Femur (tissue), 1 donor: ENCODE measurements at regions not wholly inside any gene's neighbourhood (a gene's known extent, or its start where the extent isn't known, plus 50 kb on each side); places are given as distances from the start of the nearest gene placed in this dataset.

Source experiments
- DNase-seq: peaks from one replicate; pipeline ENCODE4 v3.0.0-alpha.2; 2017

DNA sequence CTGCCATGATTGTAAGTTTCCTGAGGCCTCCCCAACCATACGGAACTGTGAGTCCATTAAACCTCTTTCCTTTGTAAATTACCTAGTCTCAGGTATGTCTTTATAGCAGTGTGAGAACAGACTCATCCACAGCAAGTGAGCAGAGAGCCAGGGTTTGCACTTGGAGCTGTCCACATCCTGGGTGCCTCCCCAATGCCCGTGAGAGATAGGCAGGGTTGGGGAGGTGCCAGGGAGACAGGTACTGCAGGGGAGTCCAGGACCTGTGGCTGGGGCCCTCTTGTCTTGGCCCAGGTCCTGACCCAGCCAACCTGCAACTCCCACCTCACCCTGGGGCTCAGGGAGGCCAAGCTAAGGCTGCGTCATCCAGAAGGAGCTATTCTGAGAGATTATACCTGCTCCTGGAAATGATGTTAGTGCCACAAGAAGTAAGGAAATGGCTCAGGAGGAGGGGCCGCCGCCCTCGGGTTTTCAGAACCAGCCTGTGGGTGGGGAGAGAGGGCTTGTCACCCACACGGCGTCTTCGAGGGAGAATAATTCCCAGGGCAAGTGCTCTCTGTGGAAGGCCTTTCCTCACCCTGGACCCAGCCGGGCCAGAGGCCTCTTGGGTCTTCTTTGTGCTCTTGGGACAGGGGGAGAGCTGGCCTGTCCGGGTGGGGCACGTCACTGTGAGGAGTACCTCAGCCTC lies 66.5 kb downstream of the ADRA2C start:
- no peak for DNase-seq

DNA sequence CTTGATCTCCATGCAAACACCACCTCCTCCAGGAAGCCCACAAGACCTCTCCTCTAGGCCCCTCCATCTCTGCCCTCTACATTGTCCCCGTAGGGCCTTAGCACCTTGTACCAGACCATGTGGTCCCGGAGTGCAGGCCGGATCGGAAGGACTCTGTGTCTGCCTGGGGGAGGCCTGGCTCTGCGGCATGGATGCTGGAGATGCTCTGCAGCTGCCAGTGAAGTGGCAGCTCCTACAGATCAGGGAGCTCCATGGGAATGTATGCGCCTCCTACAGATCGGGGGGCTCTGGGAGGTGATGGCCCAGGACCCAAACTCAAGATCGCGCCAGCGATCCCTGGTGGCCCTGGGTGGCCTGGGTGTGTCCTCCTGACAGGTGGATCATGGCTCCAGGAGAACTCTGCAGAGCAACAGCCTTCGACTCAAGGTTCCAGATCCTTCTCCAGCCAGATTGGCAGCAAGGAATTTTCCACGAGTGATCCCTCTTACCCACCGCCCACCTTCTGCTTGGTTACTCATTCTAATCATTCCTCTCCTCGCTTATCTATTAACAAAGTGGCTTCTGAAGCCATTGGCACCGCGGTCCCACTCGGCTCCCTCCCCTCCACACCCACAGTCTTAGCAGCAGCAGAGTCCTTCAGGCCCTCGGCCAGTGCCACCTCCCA lies 67.3 kb downstream of the ADRA2C start:
- DNase-seq, result no peak

DNA sequence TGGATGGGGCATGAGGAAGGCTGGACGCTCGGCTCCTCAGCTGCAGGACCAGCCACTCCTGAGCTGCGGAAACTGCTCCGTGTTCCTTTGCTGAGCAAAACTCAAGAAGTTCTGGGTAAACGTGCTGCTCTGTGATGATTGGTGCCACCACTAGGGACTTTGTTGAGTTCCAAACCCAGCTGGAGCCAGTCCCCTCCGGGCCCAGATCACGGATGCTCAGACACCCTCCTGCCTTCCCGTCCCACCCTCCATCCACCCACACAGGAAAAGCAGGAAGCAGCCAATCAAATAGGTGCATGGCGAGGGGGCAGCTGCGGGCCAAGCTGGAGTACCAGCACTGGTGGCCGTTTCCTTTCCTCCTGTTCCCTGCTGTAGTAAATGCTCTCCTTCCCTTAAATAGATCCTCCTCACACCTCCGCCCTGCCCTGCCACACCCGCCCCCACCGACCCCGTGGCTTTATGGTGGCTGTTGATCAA lies 68.0 kb downstream of the ADRA2C start:
- no peak for DNase-seq

DNA sequence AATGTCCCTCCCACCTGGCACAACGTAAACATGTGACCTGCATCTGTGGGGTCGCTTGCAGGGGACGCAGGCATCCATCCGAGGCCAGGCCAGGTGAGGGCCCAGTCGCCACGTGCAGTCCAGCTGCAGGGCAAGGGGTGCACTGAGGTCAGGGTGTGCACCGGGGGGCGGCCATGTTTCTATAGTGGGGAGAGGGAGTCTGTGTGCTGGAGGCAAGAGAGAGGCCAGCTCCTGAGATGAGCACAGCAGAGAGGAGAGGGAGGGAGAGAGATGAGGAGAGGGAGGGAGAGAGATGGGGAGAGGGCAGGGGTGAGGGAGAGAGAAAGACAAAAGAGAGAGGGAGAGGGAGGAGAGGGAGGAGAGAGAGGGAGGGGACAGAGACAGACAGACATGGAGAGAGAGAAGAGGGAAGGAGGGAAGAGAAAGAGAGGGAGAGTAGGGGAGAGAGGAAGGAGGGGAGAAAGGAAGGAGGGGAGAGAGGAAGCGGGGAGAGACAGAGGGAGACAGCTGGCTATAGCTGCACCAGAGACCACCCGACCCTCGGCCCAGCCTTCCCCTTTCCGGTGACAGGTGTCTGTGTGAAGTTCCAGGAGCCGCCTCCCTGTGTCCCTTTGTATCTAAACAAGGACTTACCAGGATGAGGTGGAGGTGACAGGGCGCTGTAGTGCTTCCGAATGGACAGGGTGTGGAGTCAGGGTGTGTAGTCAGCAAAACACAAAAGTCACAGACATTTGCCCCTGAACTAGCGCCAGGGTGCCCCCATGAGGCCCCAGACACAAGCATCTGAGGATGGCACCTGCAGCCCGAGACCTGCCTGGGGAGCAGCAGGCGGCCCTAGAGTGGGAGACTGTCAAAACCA lies 68.7 kb downstream of the ADRA2C start:
- no peak for DNase-seq

DNA sequence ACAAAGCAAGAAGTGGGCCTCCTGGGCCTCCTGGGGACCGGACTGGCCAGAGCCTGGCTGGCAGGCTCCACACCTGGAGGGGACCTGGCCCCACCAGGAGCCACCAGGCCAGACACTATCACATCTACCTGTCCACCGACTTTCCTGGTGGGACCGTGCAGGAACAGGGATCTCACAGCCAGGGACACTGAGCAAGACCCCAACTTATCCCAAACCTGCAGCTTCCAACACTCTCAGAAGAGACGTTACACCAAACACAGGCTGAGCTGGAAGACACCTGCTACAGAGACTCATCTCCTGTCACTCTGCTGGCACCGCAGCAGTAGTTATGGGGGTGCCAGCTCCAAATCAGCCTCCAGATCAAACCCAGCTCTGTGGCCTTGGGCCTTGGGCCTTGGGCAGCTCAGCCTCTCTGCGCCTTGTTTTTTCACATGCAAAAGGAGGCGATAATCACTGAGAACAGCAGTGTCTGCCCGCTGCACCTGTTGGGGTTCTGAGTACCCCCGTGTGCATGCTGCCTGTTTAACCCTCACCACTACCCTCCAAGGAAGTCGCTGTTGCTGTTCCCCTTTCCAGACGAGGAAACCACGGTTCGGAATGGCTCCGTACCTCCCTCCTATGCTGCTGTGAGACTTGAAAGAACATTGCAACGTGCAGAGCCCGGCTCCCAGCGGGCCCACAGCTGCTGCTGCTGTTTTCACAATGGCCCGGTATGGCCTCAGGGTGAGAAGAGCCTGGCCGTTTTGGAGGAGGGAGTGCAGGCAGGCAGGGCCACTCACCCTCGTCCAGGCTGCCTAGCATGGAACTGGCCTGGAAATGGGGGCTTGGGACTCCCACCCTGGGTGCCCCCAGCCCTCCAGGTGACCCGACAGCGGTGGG lies 69.6 kb downstream of the ADRA2C start:
- no peak for DNase-seq

DNA sequence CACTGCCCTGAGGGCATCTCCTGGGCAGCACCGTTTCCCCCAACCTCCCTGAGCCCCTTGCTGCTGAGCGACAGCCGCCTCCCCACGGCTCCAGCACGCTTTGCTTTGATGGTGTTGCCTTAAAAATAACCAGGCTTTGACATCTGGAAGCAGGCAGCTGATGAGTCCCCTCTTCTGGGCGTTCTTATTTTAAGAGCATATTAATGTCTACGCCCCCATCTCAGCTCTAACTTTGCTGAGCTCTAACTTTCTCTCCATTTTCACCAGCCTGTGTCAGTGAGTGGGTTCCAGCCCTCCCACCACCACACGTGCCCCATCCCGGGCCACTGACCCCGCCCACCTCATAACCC lies 70.2 kb downstream of the ADRA2C start:
- DNase-seq, result no peak

DNA sequence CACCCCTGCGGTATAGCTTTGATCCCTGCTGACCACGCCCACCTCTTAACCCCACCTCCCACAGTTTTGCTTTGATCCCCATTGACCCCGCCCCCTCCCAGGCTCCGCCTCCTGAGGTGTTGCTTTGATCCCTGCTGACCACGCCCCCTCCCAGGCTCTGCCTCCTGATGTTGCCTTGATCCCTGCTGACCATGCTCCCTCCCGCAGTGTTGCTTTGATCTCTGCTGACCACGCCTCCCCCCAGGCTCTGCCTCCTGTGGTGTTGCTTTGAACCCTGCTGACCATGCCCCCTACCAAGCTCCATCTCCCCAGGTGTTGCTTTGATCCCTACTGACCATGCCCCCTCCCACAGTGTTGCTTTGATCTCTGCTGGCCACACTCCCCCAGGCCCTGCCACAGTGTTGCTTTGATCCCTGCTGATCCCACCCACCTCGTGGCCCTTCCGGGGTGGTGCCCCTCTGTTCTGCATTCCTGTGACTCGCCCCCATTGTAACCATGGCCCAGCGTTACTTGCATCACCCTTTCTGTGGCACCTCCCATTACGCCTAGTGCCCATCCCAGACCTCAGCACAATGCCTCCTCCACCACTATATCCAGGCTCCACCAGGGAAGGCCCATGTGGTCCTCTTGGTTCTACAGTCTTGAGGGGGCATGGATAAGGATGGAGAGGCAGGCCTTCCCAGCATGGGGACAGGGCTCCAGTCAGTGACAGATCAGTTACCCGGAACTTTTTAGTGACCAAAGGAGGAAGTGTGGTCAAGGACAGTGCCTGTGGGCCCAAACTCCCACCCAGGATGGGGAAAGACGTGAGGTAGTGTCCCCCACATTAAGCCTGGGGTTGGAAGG lies 70.8 kb downstream of the ADRA2C start:
- no peak for DNase-seq

DNA sequence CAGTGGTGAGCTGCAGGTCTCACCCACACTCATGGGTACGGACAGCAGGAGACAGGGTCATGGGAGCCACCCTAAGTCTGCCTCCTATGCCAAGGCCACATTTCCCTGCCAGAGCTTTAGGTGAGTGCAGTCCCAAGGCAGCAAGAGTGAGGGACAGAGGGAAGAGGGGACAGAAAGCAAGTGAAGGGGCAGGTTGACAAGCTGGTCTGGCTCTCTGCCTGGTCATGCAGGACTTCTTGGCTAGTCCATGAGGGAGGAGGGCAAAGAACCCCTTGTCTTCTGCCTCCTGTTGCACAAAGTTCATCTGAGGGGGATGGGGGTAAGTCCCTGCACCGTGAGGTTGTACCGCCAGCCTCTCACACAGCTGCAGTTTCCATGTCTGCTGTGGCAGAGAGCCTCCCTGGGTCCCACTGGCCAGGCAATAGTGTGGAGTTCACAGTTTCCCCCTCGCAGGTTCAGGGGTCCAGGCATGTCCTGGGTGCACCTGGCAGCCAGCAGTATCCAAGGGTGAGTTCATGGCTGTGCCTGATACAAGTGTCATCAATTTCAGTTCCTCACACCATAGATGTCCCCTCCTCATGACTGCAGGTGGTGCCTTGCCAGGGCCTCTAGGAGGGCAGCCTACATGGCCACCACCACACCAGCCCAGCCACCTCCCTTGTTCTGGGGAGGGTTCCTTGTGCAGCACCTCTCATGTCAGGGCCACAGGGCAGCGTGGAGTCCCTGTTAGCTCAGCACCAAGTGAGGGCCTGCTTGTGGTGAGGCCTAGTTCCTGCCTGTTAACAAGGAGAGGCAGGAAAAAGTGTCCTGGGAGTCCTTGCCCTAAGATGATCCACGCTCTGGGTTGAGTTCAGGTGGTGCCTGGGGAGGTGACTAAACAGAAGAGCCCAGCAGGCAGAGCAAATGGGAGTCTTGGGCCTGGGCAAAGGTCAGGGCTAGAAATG lies 72.5 kb downstream of the ADRA2C start:
- DNase-seq, result no peak

DNA sequence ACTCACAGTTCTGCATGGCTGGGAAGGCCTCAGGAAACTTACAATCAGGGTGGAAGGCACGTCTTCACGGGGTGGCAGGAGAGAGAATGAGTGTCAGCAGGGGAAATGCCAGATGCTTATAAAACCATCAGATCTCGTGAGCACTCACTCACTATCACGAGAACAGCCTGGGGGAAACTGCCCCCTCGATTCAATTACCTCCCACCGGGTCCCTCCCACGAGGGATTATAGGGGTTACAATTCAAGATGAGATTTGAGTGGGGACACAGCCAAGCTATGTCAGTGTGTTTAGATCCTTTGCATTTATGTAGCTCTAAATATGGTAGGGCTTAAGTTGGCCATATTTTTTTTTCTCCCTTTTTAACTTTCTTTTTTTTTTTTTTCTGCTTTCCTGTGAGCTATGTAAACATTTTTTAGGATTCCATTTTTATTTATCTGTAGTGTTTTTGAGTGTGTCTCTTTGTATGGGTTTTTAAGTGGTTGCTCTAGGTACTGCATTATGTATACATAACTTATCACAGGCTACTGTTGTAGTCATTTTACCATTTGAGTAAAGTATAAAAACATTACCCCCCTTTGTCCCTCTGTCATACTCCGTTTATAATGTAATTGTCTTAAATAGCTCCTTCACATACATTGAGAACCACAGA lies 79.0 kb downstream of the ADRA2C start:
- DNase-seq, result no peak

DNA sequence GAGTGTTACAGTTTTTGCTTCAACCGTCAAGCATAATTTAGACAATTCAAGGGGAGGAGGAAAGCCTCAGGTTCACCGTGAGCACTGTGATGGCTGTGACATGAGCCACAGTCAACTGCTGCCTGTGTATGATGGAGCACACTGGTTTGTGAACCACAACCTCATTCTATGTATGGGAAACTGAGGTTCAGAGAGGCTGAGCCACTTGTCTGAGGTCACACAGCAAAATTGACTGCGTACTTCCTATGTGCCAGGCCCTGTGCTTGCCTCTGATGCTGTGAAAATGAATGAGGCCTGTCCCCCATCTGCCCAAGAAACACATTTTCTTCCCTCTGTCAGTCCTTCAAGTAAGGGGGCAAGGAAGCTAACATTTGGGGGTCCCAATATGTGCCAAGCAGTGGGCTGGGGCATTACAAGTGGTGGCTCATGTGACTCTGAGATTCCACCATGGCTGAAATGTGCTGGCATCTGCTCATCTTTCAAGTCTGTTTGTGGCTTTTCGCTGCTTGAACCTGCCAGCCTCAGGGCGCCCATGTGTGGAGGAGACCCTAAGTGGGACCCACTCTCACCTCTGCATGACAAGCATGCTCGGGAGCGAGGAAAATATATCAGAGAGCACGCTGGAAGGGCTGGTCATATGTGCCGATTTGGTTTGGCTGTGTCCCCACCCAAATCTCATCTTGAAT lies 79.7 kb downstream of the ADRA2C start:
- no peak for DNase-seq

DNA sequence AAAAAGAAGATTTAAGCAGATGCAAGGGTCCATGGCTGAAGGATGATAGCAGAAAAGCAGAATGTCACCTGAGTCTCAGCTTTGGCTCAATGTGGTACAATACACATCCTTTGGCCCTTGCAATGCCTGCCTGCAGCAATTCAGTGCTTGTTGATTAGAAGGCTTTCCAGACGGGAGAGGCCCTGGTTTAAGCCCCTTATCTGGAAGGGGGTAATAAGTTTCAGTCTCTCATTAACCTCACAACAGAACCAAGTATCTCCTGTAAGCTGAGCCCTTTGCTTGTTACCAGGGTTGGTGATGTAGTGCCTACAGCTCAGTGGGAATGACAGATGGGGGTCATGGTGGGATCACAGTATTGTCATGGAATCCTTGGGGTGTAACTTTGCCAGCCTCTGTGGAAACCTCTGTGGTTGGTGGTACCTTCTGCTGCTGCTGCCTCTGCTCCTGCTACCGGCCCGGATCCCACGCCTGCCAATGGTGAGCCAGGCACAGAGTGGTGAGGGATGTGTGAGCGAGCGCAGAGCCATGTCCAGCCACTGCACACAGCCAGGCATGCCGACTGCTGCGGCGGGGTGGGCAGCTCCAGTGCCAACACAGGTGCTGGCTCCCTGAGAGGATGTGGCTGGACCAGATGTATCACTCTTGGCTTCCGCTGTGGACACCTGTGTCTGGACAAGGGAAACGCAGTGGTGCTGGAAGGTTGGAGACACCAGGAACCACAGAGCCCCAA lies 81.2 kb downstream of the ADRA2C start:
- no peak for DNase-seq

DNA sequence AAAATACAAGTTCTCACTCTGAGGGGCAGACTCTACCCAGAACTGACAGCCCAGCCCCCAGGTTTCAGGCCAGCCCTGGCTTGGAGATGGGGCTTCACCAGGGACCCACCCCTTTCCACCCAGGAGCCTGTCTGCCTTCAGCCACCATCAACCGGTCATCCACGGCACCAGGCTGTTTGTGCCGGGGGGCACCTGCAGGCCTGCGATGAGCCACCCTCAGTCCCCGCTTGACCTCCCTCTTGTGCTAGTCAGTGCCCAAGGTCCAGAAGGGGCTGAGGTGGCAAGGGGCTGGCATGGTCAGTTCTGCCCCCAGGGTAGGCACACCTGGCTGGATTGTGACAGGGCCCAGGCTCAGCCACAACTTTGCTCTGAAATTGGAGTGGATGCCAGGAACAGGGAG lies 82.1 kb downstream of the ADRA2C start:
- no peak for DNase-seq

DNA sequence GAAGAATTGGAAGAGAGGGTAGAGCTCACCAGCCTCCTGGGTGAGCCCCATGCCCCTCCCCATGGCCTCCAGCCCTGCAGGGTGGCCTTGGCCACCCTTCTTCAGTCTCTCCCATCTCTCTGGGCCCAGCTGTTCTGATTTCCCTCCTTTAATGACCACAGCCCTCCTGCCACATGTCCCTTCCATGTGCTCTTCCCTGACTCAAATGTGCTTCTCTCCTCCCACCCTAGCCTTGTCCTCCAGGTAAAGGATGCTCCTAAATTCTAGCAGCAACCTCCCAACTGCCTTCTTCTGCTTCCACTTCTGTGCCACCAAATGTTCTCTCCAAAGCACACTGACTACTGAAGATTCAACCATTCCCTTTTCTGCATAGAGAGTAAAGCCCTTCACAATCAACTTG lies 83.0 kb downstream of the ADRA2C start:
- DNase-seq, result no peak

DNA sequence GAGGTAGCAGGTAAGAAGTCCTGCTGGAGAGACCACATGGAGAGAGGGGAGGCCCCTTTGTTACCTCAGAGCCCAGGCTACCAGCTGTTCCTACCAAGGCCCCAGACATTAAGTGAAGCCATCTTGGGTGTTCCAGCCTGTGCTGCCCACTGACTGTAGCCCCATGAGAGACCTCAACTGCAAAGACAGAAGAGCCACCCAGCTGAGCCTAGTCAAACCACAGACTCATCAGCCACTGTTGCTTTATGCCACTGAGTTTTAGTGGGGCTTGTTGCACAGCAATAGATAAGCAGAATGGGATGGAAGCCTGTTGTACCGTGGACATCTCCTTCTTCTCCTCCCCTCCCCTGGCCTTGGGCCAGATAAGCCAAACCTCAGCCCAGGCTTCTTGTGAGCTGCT lies 83.9 kb downstream of the ADRA2C start:
- no peak for DNase-seq

DNA sequence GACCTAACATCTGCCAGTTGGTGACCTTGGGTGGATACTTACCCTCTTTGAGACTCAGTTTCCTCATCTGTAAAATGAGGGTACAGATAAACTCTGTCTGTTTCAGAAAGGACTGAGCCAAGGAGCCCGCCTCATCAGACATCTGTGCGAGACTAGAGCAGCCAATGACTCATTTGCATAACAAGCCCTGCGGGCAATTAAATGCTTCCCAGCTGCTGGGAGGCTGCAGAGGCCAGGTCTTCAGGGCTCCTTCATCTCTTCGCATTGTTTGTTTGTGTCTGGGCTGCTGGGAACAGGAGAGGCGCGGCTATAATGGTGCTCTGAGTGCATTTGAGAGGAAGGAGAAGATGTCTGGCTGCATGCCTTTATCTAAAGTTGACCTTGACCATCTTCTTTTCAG lies 85.0 kb downstream of the ADRA2C start:
- DNase-seq, result no peak

DNA sequence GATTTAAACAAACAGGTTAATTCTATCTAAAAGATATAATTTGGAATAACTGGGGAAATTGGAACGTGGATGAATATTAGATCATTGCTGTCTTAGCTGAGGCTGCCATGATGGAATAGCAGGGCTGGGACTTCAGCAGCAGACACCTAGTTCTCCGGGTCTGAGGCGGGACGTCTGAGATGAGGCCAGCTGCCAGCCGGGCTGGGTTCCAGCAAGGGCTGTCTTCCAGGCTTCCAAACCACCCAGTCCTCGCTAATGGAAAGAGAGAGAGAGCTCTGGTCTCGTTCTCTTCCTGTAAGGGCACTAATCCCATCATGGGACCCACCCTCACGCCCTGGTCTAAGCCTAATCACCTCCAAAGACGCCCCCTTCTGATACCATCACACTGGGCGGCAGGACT lies 85.7 kb downstream of the ADRA2C start:
- no peak for DNase-seq

DNA sequence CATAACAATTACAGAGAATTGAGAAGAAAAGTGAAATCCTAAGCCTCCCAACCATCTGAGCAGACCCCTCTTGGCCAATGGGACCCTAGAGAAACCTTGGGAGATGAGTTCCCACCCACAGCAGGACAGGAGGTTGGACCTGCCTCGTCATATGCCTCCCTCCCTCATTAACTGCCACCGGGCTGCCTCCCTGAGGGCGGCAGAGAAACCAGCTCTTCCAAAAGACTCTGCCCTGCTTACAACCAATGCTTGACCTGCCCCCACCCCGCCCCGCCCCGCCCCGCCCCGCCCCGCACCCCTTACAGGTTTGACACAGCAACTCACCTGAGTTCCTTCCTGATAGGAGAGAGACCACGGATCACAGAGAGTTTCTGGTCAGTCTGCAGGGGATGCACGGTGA lies 86.1 kb downstream of the ADRA2C start:
- no peak for DNase-seq

DNA sequence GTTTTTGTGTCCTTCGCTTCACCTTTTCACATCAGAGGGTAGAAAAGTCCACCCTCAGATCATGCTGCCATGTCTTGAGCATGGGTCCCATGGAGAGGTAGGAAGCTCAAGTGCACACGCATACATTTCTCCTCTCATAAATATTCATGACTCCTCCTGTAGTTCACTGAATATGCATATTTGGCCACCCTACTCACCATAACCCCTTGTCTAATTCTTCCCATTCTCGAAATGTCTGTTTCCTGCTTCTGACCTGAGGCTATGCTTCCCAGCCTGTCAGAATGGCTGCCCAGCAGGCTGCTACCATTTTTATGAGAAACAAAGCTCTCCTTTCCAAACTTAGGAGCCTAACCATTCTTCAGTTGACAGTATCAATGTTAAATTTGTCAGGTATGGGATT lies 86.5 kb downstream of the ADRA2C start:
- no peak for DNase-seq
